ENCODE measurements at regions not wholly inside any gene's neighbourhood (a gene's known extent, or its start where the extent isn't known, plus 50 kb on each side); places are given as distances from the start of the nearest gene placed in this dataset.
"Not testable (repeated sequence)": the region's sequence is repeated elsewhere in the genome, so short reads cannot be mapped to it uniquely, and the experiment has no call there.

- H3F3A ChIP-seq (ENCODE audit: insufficient read depth, low read length): no peaks in the 10 kb centered on the region
- no peak overlapping the region for H2AFZ ChIP-seq (ENCODE audit: low read length)
- H3K27ac ChIP-seq (ENCODE audit: low read length): no peak overlapping the region
- peaks cover 37% of the 10 kb centered on the region; the same call in 1 of the 2 replicates for H3K27me3 ChIP-seq (replicated peaks; ENCODE audit: insufficient read depth, low read length)
- H3K9me2 ChIP-seq (replicated peaks; ENCODE audit: insufficient read depth, low read length): no peaks in the 10 kb centered on the region
- TF ChIP-seq EZH2 (optimal IDR thresholded peaks at IDR 0.05; ENCODE audit: low read depth, low read length) (no peak), EZH2phosphoT487 (IDR thresholded peaks at IDR 0.05; ENCODE audit: low read length) (no peak), CTCF (IDR thresholded peaks at IDR 0.05; ENCODE audit: low read length) (no peak)
- no peak overlapping the region for H3K4me2 ChIP-seq (ENCODE audit: low read depth, low read length)
- no peak overlapping the region for H3K4me3 ChIP-seq (ENCODE audit: low read length)
- H3K79me2 ChIP-seq (ENCODE audit: low read length): no peaks in the 10 kb centered on the region
- H3K36me3 ChIP-seq (replicated peaks; ENCODE audit: insufficient read depth, low read length): no peaks in the 10 kb centered on the region
- no peak for DNase-seq
- no peaks in the 10 kb centered on the region for H3K9me3 ChIP-seq (replicated peaks; ENCODE audit: insufficient read depth, low read length)
- H3K4me1 ChIP-seq (ENCODE audit: low read length): no peaks in the 10 kb centered on the region
- no peaks in the 10 kb centered on the region for H4K20me1 ChIP-seq (ENCODE audit: insufficient read depth, low read length)
- H3K9ac ChIP-seq (ENCODE audit: low read length): no peak overlapping the region
Observed at GRCh38 chr22:26972286-26972685, 314.9 kb downstream of the MIAT start.

GRCh38 chr22:26972915-26973314 is 315.5 kb downstream of the MIAT start:
- not testable (repeated sequence) for H3F3A ChIP-seq (ENCODE audit: insufficient read depth, low read length); H3K4me1 ChIP-seq (ENCODE audit: low read length); H3K4me2 ChIP-seq (ENCODE audit: low read depth, low read length); H3K36me3 ChIP-seq (replicated peaks; ENCODE audit: insufficient read depth, low read length); H3K9me2 ChIP-seq (replicated peaks; ENCODE audit: insufficient read depth, low read length); H3K9me3 ChIP-seq (replicated peaks; ENCODE audit: insufficient read depth, low read length); H3K4me3 ChIP-seq (ENCODE audit: low read length); DNase-seq; H3K79me2 ChIP-seq (ENCODE audit: low read length); H3K9ac ChIP-seq (ENCODE audit: low read length); H2AFZ ChIP-seq (ENCODE audit: low read length); H4K20me1 ChIP-seq (ENCODE audit: insufficient read depth, low read length); H3K27ac ChIP-seq (ENCODE audit: low read length)
- peaks cover 40% of the 10 kb centered on the region; the same call in 1 of the 2 replicates for H3K27me3 ChIP-seq (replicated peaks; ENCODE audit: insufficient read depth, low read length)

- peaks cover 41% of the 10 kb centered on the region; the same call in 1 of the 2 replicates for H3K27me3 ChIP-seq (replicated peaks; ENCODE audit: insufficient read depth, low read length)
- TF ChIP-seq CTCF (IDR thresholded peaks at IDR 0.05; ENCODE audit: low read length): no peak
- no peak for TF ChIP-seq EZH2 (optimal IDR thresholded peaks at IDR 0.05; ENCODE audit: low read depth, low read length)
- TF ChIP-seq EZH2phosphoT487 (IDR thresholded peaks at IDR 0.05; ENCODE audit: low read length): no peak
- H4K20me1 ChIP-seq (ENCODE audit: insufficient read depth, low read length): no peaks in the 10 kb centered on the region
- H3K9me3 ChIP-seq (replicated peaks; ENCODE audit: insufficient read depth, low read length): no peaks in the 10 kb centered on the region
- H3K9me2 ChIP-seq (replicated peaks; ENCODE audit: insufficient read depth, low read length): no peaks in the 10 kb centered on the region
- no peak overlapping the region for H3K27ac ChIP-seq (ENCODE audit: low read length)
- no peak overlapping the region for H3K9ac ChIP-seq (ENCODE audit: low read length)
- no peak for DNase-seq
- no peaks in the 10 kb centered on the region for H3K4me1 ChIP-seq (ENCODE audit: low read length)
- H2AFZ ChIP-seq (ENCODE audit: low read length): no peak overlapping the region
- no peak overlapping the region for H3K4me2 ChIP-seq (ENCODE audit: low read depth, low read length)
- H3K79me2 ChIP-seq (ENCODE audit: low read length): no peaks in the 10 kb centered on the region
- no peak overlapping the region for H3K4me3 ChIP-seq (ENCODE audit: low read length)
- no peaks in the 10 kb centered on the region for H3F3A ChIP-seq (ENCODE audit: insufficient read depth, low read length)
- no peaks in the 10 kb centered on the region for H3K36me3 ChIP-seq (replicated peaks; ENCODE audit: insufficient read depth, low read length)
Observed at GRCh38 chr22:26974034-26974433, 316.6 kb downstream of the MIAT start.

DNA sequence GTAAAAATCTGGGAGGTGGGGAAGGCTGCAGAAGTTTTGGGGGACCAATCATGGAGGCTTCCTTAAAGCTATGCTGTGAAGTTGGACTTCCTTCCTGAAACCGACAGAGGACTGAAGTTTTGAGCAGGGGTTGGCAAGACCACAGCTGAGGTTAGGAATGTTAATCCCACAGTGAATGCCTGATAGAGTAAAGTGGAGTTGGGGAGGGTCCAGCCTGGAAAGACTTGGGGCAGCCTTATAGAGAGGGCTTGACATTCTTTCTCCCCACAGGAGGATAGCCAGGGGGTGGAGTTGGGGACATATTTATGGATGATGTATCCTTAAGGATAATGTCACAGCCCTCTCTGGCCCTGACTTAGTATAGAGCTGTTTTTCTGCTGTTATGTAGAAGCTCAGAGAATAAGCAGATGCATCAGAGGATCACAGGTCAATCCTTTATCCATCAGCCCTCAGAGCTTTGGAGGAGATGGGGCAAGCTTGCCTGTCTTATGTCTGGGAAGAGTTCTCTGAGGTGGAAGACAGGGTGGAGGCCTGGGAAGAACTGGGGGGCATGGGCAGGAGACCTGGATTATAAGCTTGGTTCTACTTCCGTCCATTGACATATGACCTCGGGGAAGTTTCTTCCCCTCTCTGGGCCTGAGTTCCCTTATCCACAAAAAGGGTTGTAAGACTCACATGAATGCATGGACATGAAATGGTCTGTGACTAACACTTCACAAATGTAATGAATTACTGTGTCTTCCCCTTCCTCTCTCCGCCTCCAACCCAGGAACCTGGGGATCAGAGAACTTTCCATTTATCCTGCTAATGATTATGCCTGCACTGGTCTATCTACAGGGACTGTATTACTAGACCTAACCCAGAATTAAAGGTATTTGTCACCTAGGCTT is 317.8 kb downstream of the MIAT start:
- no peak overlapping the region for H2AFZ ChIP-seq (ENCODE audit: low read length)
- TF ChIP-seq EZH2 (optimal IDR thresholded peaks at IDR 0.05; ENCODE audit: low read depth, low read length) (no peak), EZH2phosphoT487 (IDR thresholded peaks at IDR 0.05; ENCODE audit: low read length) (no peak), CTCF (IDR thresholded peaks at IDR 0.05; ENCODE audit: low read length) (no peak)
- H3K9ac ChIP-seq (ENCODE audit: low read length): no peak overlapping the region
- peaks cover 37% of the 10 kb centered on the region; the same call in 1 of the 2 replicates for H3K27me3 ChIP-seq (replicated peaks; ENCODE audit: insufficient read depth, low read length)
- H3K79me2 ChIP-seq (ENCODE audit: low read length): no peaks in the 10 kb centered on the region
- no peaks in the 10 kb centered on the region for H3K9me3 ChIP-seq (replicated peaks; ENCODE audit: insufficient read depth, low read length)
- H3K9me2 ChIP-seq (replicated peaks; ENCODE audit: insufficient read depth, low read length): no peaks in the 10 kb centered on the region
- H3F3A ChIP-seq (ENCODE audit: insufficient read depth, low read length): no peaks in the 10 kb centered on the region
- H4K20me1 ChIP-seq (ENCODE audit: insufficient read depth, low read length): no peaks in the 10 kb centered on the region
- H3K4me2 ChIP-seq (ENCODE audit: low read depth, low read length): no peak overlapping the region
- no peaks in the 10 kb centered on the region for H3K4me1 ChIP-seq (ENCODE audit: low read length)
- no peaks in the 10 kb centered on the region for H3K36me3 ChIP-seq (replicated peaks; ENCODE audit: insufficient read depth, low read length)
- DNase-seq: no peak
- no peak overlapping the region for H3K4me3 ChIP-seq (ENCODE audit: low read length)
- no peak overlapping the region for H3K27ac ChIP-seq (ENCODE audit: low read length)

Data from MM.1S (cell line).